H1 (cell line): ENCODE measurements at regions not wholly inside any gene's neighbourhood (a gene's known extent, or its start where the extent isn't known, plus 50 kb on each side); places are given as distances from the start of the nearest gene placed in this dataset.

Experiments used
- CTCF ChIA-PET: fragments of 300-600 bp; sonication (Branson Sonifier 250); formaldehyde crosslinking; loops from one replicate; lab custom pipeline; 2021; ENCODE audit not compliant: partially characterized antibody; lab: Charles Lee
- POLR2A ChIA-PET: fragments of 300-600 bp; sonication (Branson Sonifier 250); formaldehyde crosslinking; loops from one replicate; lab custom pipeline; 2021; ENCODE audit warnings: inconsistent platforms; ENCODE audit not compliant: partially characterized antibody; lab: Charles Lee
- DNase-seq, 2 experiments: peaks; one replicate each; pipeline versions ENCODE4 v3.0.0 to v3.0.0-alpha.2; 2010 to 2022; ENCODE audit warnings: low spot score in 2 of 2, low read depth in 1 of 2, mixed read lengths in 1 of 2
- FAIRE-seq: peaks from 2 replicates; lab custom pipeline; 2011; peaks lifted over from hg19 to GRCh38; lab: Jason Lieb, UNC
- H2AFZ ChIP-seq: 2 replicates; pipeline ENCODE4 v1.8.1; 2012; ENCODE audit warnings: low read length, inconsistent platforms
- H2AK5ac ChIP-seq: 2 replicates; pipeline ENCODE4 v1.6.1; 2013; ENCODE audit warnings: low read depth, low read length
- H2BK120ac ChIP-seq: replicated peaks from 2 replicates; pipeline ENCODE3; 2013; ENCODE audit warnings: low read depth, low read length, inconsistent platforms
- H2BK12ac ChIP-seq: 2 replicates; pipeline ENCODE4 v1.6.1; 2013; ENCODE audit warnings: low read depth, low read length
- H2BK15ac ChIP-seq: 2 replicates; pipeline ENCODE4 v1.6.1; 2013; ENCODE audit warnings: low read length
- H2BK20ac ChIP-seq: 2 replicates; pipeline ENCODE4 v1.6.1; 2013; ENCODE audit warnings: low read length
- H2BK5ac ChIP-seq: 2 replicates; pipeline ENCODE4 v1.6.1; 2013; ENCODE audit warnings: low read depth, low read length
- H3K14ac ChIP-seq: 2 replicates; pipeline ENCODE4 v1.6.1; 2013; ENCODE audit warnings: inconsistent platforms; ENCODE audit not compliant: insufficient read length
- H3K18ac ChIP-seq: 2 replicates; pipeline ENCODE4 v1.6.1; 2013; ENCODE audit warnings: low read length; ENCODE audit errors: extremely low read depth
- H3K23ac ChIP-seq: 2 replicates; pipeline ENCODE4 v1.6.1; 2013; ENCODE audit warnings: inconsistent platforms; ENCODE audit not compliant: insufficient read length
- H3K23me2 ChIP-seq: 2 replicates; pipeline ENCODE4 v1.6.1; 2013; ENCODE audit warnings: low read depth, low read length
- H3K27ac ChIP-seq: 2 replicates; pipeline ENCODE4 v1.6.1; 2011; ENCODE audit warnings: low read depth, low read length, inconsistent platforms
- H3K27me3 ChIP-seq, 4 experiments: replicated peaks in 1 of 4; 1 replicate in 1 of 4; 2 replicates in 3 of 4; pipeline versions ENCODE4 v1.6.1 to v1.8.1; 2011 to 2013; ENCODE audit warnings: low read length in 3 of 4, mild to moderate bottlenecking in 3 of 4, inconsistent platforms in 2 of 4, mixed read lengths in 2 of 4, moderate library complexity in 1 of 4; ENCODE audit not compliant: control insufficient read depth in 3 of 4, insufficient read depth in 3 of 4; ENCODE audit errors: extremely low read depth in 1 of 4
- H3K36me3 ChIP-seq, 4 experiments: 2 replicates each; pipeline versions ENCODE4 v1.6.1 to v1.8.1; 2011 to 2013; ENCODE audit warnings: mild to moderate bottlenecking in 4 of 4, low read length in 3 of 4, moderate library complexity in 2 of 4, control low read depth in 1 of 4, inconsistent platforms in 1 of 4; ENCODE audit not compliant: insufficient read depth in 4 of 4, control insufficient read depth in 2 of 4
- H3K4ac ChIP-seq: replicated peaks from 2 replicates; pipeline ENCODE3; 2013; ENCODE audit warnings: low read length, low read depth, mixed read lengths, inconsistent platforms; ENCODE audit not compliant: insufficient read length
- H3K4me1 ChIP-seq, 4 experiments: replicated peaks in 1 of 4; 1 replicate in 1 of 4; 2 replicates in 3 of 4; pipeline versions ENCODE4 v1.6.1 to v1.8.1; 2011 to 2013; ENCODE audit warnings: low read length in 3 of 4, inconsistent platforms in 2 of 4, mixed read lengths in 1 of 4; ENCODE audit not compliant: insufficient read depth in 4 of 4, control insufficient read depth in 3 of 4
- H3K4me2 ChIP-seq, 2 experiments: 2 replicates each; pipeline versions ENCODE4 v1.6.1 to v1.8.1; 2011 to 2013; ENCODE audit warnings: low read depth in 2 of 2, low read length in 2 of 2, control low read depth in 1 of 2, inconsistent platforms in 1 of 2, mild to moderate bottlenecking in 1 of 2; ENCODE audit not compliant: insufficient read depth in 1 of 2
- H3K4me3 ChIP-seq, 4 experiments: fragments of 200-600, 300-600 bp in 1 of 4; sonication (generic), shearing (Covaris generic), sonication (Bioruptor Twin) in 1 of 4; 2 replicates each; pipeline versions ENCODE4 v1.5.1 to v1.8.1; 2011 to 2016; ENCODE audit warnings: low read length in 4 of 4, low read depth in 3 of 4, control low read depth in 2 of 4, inconsistent platforms in 2 of 4, mild to moderate bottlenecking in 2 of 4, mixed read lengths in 1 of 4, moderate library complexity in 1 of 4; ENCODE audit not compliant: insufficient read depth in 2 of 4; ENCODE audit errors: extremely low read depth in 1 of 4
- H3K56ac ChIP-seq: replicated peaks from 2 replicates; pipeline ENCODE3; 2013; ENCODE audit warnings: low read depth, mild to moderate bottlenecking, mixed read lengths, low read length, inconsistent platforms; ENCODE audit not compliant: insufficient read length
- H3K79me1 ChIP-seq: 2 replicates; pipeline ENCODE4 v1.6.1; 2013; ENCODE audit warnings: low read depth, low read length, control low read depth
- H3K79me2 ChIP-seq, 2 experiments: 2 replicates each; pipeline versions ENCODE4 v1.6.1 to v1.8.1; 2012 to 2013; ENCODE audit warnings: low read length in 2 of 2, mild to moderate bottlenecking in 2 of 2, inconsistent platforms in 1 of 2; ENCODE audit not compliant: insufficient read depth in 2 of 2, control insufficient read depth in 1 of 2
- H3K9ac ChIP-seq, 4 experiments: replicated peaks in 1 of 4; 1 replicate in 1 of 4; 2 replicates in 3 of 4; pipeline versions ENCODE4 v1.6.1 to v1.8.1; 2011 to 2013; ENCODE audit warnings: low read depth in 3 of 4, low read length in 3 of 4, control low read depth in 2 of 4, mild to moderate bottlenecking in 2 of 4, moderate library complexity in 2 of 4, inconsistent platforms in 1 of 4; ENCODE audit errors: extremely low read depth in 1 of 4
- H3K9me3 ChIP-seq, 2 experiments: 2 replicates each; pipeline versions ENCODE4 v1.6.1 to v1.8.1; 2012 to 2013; ENCODE audit warnings: mild to moderate bottlenecking in 2 of 2, moderate library complexity in 2 of 2, control low read depth in 1 of 2, inconsistent platforms in 1 of 2, low read depth in 1 of 2, low read length in 1 of 2, mixed read lengths in 1 of 2; ENCODE audit not compliant: insufficient read depth in 2 of 2
- H4K20me1 ChIP-seq, 2 experiments: replicated peaks in 1 of 2; 2 replicates each; pipeline versions ENCODE3 to v1.8.1; 2011 to 2013; ENCODE audit warnings: inconsistent platforms in 2 of 2, low read length in 2 of 2, mild to moderate bottlenecking in 1 of 2; ENCODE audit not compliant: insufficient read depth in 2 of 2, control insufficient read depth in 1 of 2
- H4K5ac ChIP-seq: 2 replicates; pipeline ENCODE4 v1.6.1; 2013; ENCODE audit warnings: low read length, low read depth, mixed read lengths, inconsistent platforms; ENCODE audit not compliant: insufficient read length
- H4K8ac ChIP-seq: 2 replicates; pipeline ENCODE4 v1.8.0; 2013; ENCODE audit warnings: mild to moderate bottlenecking, moderate library complexity, low read length, inconsistent platforms; ENCODE audit not compliant: insufficient read depth; ENCODE audit errors: extremely low read depth
- H4K91ac ChIP-seq: replicated peaks from 2 replicates; pipeline ENCODE3; 2013; ENCODE audit warnings: low read length, mixed read lengths, inconsistent platforms; ENCODE audit not compliant: insufficient read length
- ASH2L ChIP-seq: fragments of 200-600, 300-600 bp; sonication (generic); IDR thresholded peaks from one replicate; pipeline ENCODE4 v1.7.1; 2017; ENCODE audit warnings: low read length
- BACH1 ChIP-seq: IDR thresholded peaks from 2 replicates; pipeline ENCODE4 v1.6.1; 2012; ENCODE audit warnings: low read length, improper control_type of control experiment
- CBX8 ChIP-seq: fragments of 300-800, 300-1000 bp; sonication (generic); IDR thresholded peaks from 2 replicates; pipeline ENCODE4 v1.7.1; 2016; ENCODE audit warnings: low read depth, low read length, borderline replicate concordance
- EGR1 ChIP-seq: IDR thresholded peaks from 2 replicates; pipeline ENCODE4 v1.6.1; 2011; ENCODE audit warnings: low read depth, low read length, borderline replicate concordance
- GTF2F1 ChIP-seq: IDR thresholded peaks from 2 replicates; pipeline ENCODE4 v1.6.1; 2012; ENCODE audit warnings: low read depth, low read length, improper control_type of control experiment, borderline replicate concordance
- KDM4A ChIP-seq: IDR thresholded peaks from one replicate; pipeline ENCODE4 v1.7.1; 2012; ENCODE audit warnings: low read depth, mild to moderate bottlenecking, moderate library complexity, low read length, inconsistent platforms; ENCODE audit not compliant: severe bottlenecking
- NANOG ChIP-seq: IDR thresholded peaks from 2 replicates; pipeline ENCODE4 v1.6.1; 2011; ENCODE audit warnings: low read length, low read depth, mild to moderate bottlenecking, inconsistent platforms; ENCODE audit not compliant: insufficient read depth, poor library complexity, severe bottlenecking
- RNF2 ChIP-seq: fragments of 200-900, 300-1000 bp; sonication (generic); IDR thresholded peaks from 2 replicates; pipeline ENCODE4 v1.7.1; 2016; ENCODE audit warnings: borderline replicate concordance, low read depth, mild to moderate bottlenecking, antibody characterized with exemption, low read length; ENCODE audit not compliant: poor library complexity, severe bottlenecking; ENCODE audit errors: missing control alignments
- SP1 ChIP-seq: IDR thresholded peaks from 2 replicates; pipeline ENCODE4 v1.6.1; 2011; ENCODE audit warnings: low read depth, low read length
- SP4 ChIP-seq: IDR thresholded peaks from 2 replicates; pipeline ENCODE4 v1.6.1; 2012; ENCODE audit warnings: low read length, inconsistent platforms
- TBP ChIP-seq: IDR thresholded peaks from 2 replicates; pipeline ENCODE4 v1.6.1; 2011; ENCODE audit warnings: low read depth, low read length, improper control_type of control experiment
- TEAD4 ChIP-seq: IDR thresholded peaks from 2 replicates; pipeline ENCODE4 v1.6.1; 2012; ENCODE audit warnings: low read depth, low read length, inconsistent platforms, mixed read lengths
- WGBS, 2 experiments: shearing (Covaris generic) in 1 of 2; methylation state at CpG; one replicate each; pipeline versions ENCODE4 v1.1.6 to v1.1.7; 2013 to 2015; ENCODE audit warnings: low lambda C conversion rate in 2 of 2, mixed read lengths in 2 of 2, inconsistent platforms in 1 of 2, low coverage in 1 of 2, missing lambda C conversion rate in 1 of 2; ENCODE audit not compliant: insufficient replicate concordance in 2 of 2, insufficient coverage in 1 of 2, insufficient read length in 1 of 2; ENCODE audit errors: extremely low coverage in 1 of 2, missing lambda C conversion rate in 1 of 2; 5-methylcytosine and 5-hydroxymethylcytosine counted together
- TF ChIP-seq, protein P1 (sequence below), 3 experiments: IDR thresholded peaks; 1 replicate in 2 of 3; 2 replicates in 1 of 3; pipeline versions ENCODE4 v1.5.1 to v1.6.1; 2011; ENCODE audit warnings: low read length in 3 of 3, mild to moderate bottlenecking in 3 of 3, inconsistent platforms in 2 of 3, low read depth in 1 of 3, moderate library complexity in 1 of 3; ENCODE audit not compliant: insufficient read depth in 1 of 3; ENCODE audit errors: control extremely low read depth in 1 of 3

DNA sequence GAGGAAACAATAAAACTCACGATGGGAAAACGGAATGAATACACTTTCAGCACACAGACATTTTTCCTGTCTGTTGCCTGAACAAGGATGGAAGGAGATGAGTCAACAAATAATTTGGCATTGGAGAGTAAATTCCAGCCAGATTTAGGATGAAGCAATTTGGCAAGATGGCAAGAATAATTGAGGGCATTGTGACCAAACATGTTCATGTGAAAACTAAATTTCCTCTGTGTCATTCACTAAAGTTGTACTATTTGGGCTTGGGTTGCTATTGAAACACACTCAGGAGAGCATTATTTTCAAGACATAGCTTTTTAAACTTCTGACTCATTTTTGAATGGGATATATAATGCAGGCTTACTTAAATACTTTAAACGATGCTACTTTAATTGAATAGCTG is 1614.4 kb downstream of the PCDH19 start:
- H3K4me2 ChIP-seq, result no peak overlapping the region
- DNase-seq (no peak), FAIRE-seq (no peak)
- H3K23ac ChIP-seq, result no peak overlapping the region
- H3K14ac ChIP-seq, result no peak overlapping the region
- no peak overlapping the region for H3K18ac ChIP-seq
- H3K23me2 ChIP-seq, result no peaks in the 10 kb centered on the region
- no peaks in the 10 kb centered on the region for H3K79me1 ChIP-seq
- H2BK12ac ChIP-seq, result no peak overlapping the region
- no peak overlapping the region for H3K4ac ChIP-seq
- POLR2A ChIA-PET, result interaction anchor here (1.2 kb wide), 1 partner anchor 12 kb away, joined by 3 read pairs; no protein-coding TSS in a partner anchor
- no peaks in the 10 kb centered on the region for H3K4me1 ChIP-seq
- H4K8ac ChIP-seq, result no peak overlapping the region
- no peaks in the 10 kb centered on the region; a peak in 1 of 8 replicates for H3K36me3 ChIP-seq
- H3K56ac ChIP-seq, result no peak overlapping the region
- no peak overlapping the region for H3K27ac ChIP-seq
- H3K9ac ChIP-seq, result no peak overlapping the region
- H2AK5ac ChIP-seq, result no peak overlapping the region
- no peaks in the 10 kb centered on the region for H4K20me1 ChIP-seq
- WGBS, 2 experiments, result 81% methylated on average over 3 of the region's 3 CpGs; no CpG with 5 or more reads in 1 of the 2 experiments
- no peak overlapping the region for H4K5ac ChIP-seq
- no peak overlapping the region for H2BK5ac ChIP-seq
- H3K9me3 ChIP-seq, result no peaks in the 10 kb centered on the region
- no peak overlapping the region for H2BK20ac ChIP-seq
- H2BK15ac ChIP-seq, result no peak overlapping the region
- no peak overlapping the region for H4K91ac ChIP-seq
- H2AFZ ChIP-seq, result no peak overlapping the region
- no peak overlapping the region for H2BK120ac ChIP-seq
- no peaks in the 10 kb centered on the region for H3K27me3 ChIP-seq
- no peak overlapping the region for H3K4me3 ChIP-seq
- CTCF ChIA-PET, result no interaction called here
- H3K79me2 ChIP-seq, result no peaks in the 10 kb centered on the region
- TF ChIP-seq SP1 (no peak), TBP (no peak), RNF2 (no peak), BACH1 (no peak), GTF2F1 (no peak), ASH2L (no peak), TEAD4 (no peak), NANOG (no peak), SP4 (no peak), EGR1 (no peak), KDM4A (no peak), CBX8 (no peak)
- TF ChIP-seq, protein P1, sequence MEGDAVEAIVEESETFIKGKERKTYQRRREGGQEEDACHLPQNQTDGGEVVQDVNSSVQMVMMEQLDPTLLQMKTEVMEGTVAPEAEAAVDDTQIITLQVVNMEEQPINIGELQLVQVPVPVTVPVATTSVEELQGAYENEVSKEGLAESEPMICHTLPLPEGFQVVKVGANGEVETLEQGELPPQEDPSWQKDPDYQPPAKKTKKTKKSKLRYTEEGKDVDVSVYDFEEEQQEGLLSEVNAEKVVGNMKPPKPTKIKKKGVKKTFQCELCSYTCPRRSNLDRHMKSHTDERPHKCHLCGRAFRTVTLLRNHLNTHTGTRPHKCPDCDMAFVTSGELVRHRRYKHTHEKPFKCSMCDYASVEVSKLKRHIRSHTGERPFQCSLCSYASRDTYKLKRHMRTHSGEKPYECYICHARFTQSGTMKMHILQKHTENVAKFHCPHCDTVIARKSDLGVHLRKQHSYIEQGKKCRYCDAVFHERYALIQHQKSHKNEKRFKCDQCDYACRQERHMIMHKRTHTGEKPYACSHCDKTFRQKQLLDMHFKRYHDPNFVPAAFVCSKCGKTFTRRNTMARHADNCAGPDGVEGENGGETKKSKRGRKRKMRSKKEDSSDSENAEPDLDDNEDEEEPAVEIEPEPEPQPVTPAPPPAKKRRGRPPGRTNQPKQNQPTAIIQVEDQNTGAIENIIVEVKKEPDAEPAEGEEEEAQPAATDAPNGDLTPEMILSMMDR (IDR thresholded peaks at IDR 0.05; ENCODE audit: control extremely low read depth in 1 of 3, insufficient read depth in 1 of 3, low read depth in 1 of 3, low read length in 3 of 3), result no peak
